HG02973 (cell line): ENCODE measurements at regions not wholly inside any gene's neighbourhood (a gene's known extent, or its start where the extent isn't known, plus 50 kb on each side); places are given as distances from the start of the nearest gene placed in this dataset.
"Not testable (repeated sequence)": the region's sequence is repeated elsewhere in the genome, so short reads cannot be mapped to it uniquely, and the experiment has no call there.

ENCODE experiments used
- ATAC-seq: cut with Tn5 transposase; IDR thresholded peaks from one replicate; pipeline ENCODE4 v1.9.1; 2021; ENCODE audit warnings: moderate library complexity; ENCODE audit not compliant: unreplicated experiment

DNA sequence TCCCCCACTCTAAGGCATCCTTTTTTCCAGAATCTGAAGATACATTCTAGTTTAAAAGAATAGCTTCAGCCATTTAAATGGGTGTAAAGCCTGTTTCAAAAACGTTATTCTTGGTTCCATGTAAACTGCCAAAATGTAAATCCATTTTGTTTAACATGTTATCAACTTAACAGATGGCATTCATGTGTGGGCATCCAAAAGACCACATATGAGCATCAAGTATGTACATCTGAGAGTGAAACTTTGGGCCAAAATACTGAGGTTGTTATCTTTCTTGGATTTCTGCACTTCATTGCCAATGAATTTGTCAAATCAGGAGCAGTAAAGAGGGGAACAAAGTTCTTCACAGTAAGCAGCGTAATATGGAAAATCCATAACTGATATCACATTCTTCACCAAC lies 395.4 kb downstream of the ZNF804A start:
- no peak for ATAC-seq

DNA sequence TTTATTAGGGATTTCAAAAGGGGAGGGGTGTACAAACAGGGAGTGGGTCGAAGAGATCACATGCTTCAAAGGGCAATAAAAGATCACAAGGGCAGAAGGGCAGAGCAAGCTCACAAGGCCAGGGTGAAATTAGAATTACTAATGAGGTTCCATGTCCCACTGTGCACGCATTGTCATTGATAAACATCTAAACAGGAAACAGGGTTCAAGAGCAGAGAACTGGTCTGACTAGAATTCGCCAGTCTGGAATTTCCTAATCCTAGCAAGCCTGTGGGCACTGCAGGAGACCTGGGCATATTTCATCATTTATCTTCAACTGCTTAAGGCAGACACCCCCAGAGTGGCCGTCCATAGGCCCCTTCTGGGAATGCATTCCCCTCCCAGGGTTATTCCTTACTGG lies 408.2 kb downstream of the ZNF804A start:
- no peak for ATAC-seq

DNA sequence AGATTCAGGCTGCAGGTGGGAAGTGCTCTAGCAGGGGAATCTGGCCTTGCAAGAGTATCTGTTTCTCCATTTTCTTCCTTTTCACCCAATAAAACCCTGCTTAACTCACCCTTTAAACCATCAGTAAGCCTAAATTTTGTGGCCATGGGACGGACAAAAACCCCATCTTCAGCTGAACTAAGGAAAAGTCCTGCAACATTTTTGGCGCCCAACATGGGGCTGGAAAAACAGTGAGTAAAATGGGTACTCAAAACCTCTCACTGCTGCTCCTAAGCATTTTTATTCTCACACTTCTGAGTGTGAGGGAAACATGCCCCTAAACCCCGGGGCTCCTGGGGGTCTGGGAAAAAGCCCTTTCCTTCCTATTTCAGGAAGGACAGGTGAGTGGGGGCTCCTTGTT lies 414.3 kb downstream of the ZNF804A start:
- ATAC-seq, result no peak

DNA sequence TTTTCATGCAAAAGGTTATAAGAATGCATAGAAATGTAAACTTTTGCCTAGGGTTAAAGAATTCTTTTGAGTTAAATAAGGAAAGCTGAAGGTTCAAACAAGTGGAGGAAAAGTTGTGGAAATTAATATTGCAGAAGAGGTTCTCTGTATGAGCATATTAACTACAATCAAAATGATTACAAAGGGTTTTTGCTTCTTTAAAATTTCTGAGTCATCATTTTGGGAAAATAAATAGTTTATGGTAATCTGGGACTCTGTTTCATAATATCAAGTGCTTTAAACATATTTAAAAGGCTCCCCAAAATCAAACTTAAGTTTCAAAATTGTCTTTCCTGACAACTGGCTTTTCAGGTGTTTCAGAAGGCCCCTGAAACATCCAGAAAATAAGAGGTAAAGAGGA lies 415.7 kb downstream of the ZNF804A start:
- no peak for ATAC-seq

DNA sequence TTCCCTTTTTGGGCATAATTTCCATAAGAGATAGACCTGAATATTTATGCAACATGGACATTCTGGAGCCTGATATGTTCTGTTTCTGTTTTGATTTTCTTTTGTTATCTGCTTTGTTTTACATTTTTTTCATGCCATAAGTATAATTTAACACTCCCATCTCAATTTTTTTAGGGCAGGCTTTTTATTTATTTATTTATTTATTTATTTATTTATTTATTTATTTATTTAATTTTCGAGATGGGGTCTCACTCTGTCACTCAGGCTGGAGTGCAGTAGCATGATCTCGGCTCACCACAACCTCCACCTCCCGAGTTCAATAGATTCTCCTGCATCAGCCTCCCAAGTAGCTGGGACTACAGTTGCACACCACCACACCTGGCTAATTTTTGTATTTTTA lies 427.6 kb downstream of the ZNF804A start:
- not testable (repeated sequence) for ATAC-seq

DNA sequence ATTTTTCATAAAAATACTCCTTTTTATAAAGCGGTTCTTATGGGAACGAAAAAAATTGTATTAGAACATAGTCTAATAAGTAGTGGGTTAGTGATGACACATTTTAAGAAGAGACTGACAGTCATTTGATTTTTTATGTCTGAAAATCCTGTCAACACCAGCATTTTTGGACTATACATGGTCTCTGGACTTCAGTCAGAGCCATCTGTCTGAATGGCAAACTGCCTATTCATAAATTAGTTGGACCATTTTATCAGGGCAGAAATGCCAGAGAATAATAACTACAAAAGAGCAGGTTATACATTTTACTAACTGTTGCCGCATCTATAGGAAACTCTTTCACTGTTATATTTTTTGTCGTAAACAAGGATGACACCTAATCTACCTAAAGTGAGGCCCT lies 437.6 kb downstream of the ZNF804A start:
- no peak for ATAC-seq

DNA sequence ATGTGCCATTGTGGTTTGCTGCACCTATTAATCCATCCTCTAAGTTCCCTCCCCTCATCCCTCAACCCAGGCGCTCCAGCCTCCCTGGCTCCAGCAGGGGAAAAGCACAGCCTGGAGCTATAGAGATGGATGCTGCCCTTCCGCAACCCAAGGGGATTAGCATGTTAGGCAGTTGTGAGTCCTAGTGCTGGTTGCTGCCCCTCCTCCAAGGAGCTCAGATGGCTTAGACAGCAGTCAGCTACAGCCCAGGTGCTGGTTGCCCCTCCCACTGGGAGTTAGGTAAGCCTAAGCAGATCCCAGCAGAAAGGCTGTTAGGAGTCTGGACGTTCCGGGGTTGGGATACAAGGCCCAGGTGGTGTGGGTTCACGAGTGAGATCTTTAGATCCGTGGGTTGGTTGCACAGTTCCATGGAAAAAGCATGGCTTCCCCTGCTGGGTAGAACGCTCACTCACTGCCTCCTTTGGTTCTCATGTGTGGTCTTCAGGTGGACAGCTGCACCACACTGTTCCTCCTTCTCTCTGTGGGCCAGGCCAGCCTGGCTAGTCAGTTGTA lies 446.1 kb downstream of the ZNF804A start:
- no peak for ATAC-seq

DNA sequence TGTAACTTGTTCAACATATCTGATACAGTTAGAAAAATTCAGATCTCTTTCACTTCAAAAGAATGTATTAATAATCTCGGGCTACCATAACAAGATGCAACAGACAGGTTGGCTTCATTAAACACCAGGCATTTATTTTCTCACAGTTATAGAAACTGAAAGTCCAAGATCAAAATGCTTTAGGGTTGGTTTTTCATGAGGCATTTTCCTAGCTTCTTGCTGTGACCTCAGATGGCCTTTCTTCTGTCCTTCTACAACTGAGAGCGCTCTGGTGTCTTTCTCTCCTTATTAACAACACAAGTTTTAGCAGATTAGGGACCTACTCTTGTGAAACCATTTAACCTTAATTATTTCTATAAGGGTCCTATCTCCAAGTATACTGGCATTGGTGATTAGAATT lies 452.5 kb downstream of the ZNF804A start:
- no peak for ATAC-seq

DNA sequence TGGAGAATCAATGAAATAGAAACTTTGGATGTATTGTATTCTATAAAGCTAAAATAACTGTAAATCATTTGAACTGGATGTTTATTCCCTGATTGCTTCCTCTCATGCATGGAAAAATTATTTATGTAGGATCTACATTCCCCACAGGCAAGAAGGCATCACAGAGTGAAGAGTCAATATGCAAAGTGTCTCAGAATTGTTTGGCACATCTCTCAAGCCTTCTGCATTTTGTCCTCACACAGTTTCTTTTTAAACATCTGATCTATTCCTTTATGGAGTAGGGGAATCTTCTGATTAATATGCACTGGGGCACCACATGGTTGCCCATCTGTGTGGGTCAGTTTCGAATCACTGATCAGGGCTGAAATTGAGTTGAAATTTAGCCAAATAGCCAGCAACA lies 465.4 kb downstream of the ZNF804A start:
- no peak for ATAC-seq

DNA sequence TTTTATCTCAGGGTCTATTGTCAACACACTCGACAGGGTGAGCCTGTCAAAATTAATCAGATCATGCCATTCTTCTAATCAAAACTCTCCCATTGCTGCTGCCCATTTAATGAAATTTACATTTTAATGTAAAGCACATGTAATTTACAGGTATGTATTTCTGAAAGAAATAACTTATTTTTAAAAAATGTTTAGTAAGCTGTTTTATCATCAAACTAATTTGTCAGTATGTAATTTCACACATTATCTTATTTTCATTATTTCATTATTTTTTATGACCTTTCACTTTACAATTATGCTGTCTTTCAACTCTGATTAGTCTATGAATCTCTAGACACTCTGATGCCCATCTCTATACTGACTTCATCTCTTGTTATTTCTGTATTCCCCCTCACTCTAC lies 467.8 kb downstream of the ZNF804A start:
- no peak for ATAC-seq

DNA sequence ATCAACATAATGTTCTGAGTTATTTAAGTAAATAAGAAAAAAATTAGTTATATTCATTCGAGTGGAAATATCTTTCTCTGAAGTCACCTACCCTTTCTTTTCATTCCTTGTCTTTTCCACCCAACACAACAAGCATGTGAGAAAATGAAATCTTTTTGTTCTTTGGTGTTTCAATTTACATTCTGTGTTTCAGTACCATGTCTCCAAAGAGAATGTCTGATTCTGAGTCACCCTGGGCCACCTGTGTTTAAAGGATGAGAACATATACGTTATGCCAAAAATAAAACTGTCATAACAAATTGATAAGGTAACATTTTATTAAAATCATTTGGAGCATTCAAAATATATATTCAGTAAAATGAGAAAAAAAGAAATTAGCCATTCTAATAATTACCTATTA lies 470.8 kb downstream of the ZNF804A start:
- ATAC-seq, result no peak

DNA sequence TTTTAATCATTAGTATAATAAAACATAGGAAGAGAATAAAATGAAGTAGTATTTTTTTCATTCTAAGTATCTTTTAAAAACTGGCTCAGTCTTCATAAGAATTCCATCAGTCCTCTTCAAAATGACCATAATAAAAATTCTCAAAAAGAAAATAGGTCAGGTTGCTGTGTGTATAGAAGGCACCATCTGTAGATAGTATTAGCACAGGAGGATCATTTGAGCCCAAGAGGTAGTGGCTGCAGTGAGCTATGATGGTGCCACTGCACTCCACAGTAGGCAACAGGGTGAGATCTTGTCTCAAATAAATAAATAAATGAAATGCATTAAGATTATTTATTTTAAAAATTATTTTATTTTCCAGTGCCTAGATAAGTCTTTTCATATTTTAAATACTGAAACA lies 475.8 kb downstream of the ZNF804A start:
- no peak for ATAC-seq

DNA sequence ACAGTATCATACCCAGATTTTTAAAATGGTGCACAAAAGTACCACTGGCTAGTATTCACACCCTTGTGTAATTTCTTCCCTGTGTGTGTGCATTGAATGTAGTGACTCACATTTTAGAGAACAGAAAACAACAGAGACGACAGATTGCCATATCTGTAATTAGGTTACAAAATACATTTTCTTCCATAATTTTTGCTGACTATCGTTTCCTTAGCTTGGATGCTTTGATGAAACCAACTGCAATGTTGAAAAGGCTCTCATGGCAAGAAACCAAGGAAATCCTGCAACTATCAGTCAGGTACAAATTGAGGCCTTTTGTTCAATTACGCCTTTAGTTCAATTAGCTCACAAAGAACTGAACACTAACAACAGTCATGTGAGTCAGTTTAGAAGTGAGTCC lies 484.4 kb downstream of the ZNF804A start:
- ATAC-seq, result no peak

DNA sequence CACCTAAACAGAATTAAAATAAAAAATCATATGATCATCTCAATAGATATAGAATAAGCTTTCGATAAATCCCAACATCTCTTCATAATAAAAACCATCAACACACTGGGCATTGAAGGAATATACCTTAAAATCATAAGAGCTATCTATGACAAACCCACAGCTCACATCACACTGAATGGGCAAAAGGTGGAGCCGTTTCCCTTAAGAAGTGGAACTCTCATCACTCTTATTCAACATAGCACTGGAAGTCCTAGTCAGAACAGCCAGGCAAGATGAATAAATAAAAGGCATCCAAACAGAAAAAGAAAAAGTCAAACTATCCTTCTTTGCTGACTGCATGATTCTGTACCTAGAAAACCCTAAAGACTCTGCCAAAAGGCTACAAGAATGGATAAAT lies 510.3 kb downstream of the ZNF804A start:
- ATAC-seq, result no peak

DNA sequence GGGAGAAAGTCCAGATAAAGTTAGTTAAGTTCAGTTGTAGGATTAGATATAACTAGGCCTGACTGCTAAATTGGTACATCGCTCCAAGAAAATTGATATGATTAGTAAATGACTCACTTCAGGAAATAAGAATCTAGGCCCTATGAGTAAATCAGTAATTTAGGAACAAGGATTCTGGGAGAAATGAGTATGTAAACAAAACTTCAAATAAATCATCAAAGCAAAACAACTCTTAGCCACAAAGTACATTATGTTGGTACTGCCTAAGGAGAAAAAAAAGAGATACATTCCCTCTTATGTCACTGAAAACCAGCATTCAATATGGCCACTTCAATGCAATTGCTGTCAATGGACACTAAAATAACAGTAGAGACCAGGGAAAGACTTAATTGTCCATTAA lies 529.1 kb downstream of the ZNF804A start:
- no peak for ATAC-seq

DNA sequence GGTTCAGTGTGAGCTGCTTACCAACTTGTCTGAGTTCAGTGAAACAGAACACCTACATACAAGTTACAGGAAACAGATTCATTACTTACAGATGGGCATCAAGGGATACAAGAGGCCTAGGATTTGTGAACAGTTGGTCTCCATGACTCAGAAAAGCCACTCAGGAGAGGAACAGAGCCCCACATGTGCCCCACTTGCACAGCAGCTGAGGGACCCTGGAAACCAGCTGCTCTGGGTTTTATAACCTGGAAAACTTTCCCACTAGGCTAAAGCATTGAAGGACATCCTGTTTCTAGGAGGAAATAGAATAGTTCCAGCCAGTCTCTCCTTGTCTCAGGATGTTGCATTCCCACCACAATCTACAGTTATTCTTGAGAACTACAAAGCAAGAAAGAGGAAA lies 530.0 kb downstream of the ZNF804A start:
- no peak for ATAC-seq

DNA sequence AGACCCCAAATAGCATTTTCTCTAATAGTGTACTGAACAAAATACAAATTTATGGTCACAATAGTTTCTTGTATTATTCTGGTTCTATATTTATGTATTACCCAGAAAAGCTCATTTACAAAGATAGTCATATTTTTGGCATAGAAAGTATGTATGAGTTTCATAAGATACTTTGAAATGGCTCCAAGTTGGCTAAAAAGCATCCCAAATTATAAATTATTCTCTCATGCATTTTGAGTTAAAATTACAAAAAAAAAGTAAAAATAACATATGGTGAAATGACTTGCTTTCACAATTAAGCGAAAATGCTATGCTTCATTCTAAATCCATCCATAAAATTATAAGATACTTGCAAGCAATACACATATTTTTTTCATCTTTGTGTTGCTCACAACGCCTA lies 530.7 kb downstream of the ZNF804A start:
- no peak for ATAC-seq

DNA sequence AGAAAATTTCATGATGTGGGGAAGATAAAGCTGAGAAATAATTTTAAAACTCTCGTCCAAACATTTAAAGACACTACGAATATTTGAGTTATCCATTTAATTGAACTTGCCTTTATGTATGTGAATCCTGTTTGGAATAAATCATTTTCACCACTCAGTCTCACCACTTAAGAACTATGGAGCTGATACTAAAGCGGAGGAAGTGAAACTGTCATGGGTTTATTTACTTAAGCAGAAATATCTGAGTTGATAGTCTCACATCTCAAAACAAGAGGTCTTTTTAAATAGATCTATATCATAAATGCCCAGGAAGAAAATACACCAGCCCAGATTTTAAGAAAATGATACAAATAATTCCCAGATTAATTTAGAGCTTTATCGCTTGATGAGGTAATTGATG lies 532.4 kb downstream of the ZNF804A start:
- ATAC-seq, result no peak

DNA sequence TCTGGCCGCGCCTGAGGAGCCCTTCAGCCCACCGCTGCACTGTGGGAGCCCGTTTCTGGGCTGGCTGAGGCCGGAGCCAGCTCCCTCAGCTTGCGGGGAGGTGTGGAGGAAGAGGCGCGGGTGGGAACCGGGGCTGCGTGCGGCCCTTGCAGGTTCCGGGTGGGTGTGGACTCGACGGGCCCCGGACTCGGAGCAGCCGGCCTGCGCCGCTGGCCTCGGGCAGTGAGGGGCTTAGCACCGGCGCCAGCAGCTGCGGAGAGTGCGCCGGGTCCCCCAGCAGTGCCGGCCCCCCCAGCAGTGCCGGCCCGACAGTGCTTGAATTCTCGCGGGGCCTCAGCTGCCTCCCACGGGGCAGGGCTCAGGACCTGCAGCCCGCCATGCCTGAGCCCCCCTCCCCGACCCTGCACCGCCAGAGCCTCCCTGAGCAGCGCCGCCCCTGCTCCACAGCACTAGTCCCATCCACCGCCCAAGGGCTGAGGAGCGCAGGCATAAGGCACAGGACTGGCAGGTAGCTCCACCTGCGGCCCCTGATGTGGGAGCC lies 534.2 kb downstream of the ZNF804A start:
- no peak for ATAC-seq

DNA sequence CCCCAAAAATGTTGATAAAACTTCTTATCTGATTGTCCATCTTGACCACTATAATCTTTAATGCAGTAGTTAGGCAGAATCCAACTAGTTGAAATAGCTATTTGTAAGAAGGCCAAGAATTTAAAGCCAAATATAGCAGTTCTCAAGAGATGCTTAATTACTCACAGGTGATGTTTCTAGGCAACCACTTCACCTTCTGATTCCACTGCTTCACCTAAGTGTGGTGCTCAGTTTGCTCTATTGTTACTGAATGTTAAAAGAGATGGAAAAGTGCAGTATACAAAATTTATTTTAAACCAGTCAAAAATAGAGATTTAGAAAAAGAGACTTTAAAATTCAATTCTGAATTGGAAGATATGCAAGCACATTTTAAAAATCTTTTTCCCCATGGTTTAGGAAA lies 539.4 kb downstream of the ZNF804A start:
- no peak for ATAC-seq

DNA sequence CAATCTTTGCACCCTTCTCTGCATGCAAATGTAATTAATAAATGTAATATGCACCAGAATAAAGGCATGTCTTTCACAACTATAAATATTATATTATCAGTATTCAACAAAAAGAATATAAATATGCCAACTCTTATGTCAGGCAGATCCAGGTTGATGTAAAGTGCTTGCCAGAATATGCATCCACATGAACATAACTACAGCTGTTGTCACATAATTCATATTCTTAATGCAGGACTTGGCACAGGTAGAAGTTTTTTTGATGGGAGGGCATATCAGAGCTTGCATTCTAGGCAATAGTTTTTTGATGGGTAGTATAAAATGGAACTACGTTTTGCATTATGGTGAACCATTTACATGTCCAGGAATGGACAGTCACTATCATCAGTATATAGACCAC lies 544.3 kb downstream of the ZNF804A start:
- no peak for ATAC-seq

DNA sequence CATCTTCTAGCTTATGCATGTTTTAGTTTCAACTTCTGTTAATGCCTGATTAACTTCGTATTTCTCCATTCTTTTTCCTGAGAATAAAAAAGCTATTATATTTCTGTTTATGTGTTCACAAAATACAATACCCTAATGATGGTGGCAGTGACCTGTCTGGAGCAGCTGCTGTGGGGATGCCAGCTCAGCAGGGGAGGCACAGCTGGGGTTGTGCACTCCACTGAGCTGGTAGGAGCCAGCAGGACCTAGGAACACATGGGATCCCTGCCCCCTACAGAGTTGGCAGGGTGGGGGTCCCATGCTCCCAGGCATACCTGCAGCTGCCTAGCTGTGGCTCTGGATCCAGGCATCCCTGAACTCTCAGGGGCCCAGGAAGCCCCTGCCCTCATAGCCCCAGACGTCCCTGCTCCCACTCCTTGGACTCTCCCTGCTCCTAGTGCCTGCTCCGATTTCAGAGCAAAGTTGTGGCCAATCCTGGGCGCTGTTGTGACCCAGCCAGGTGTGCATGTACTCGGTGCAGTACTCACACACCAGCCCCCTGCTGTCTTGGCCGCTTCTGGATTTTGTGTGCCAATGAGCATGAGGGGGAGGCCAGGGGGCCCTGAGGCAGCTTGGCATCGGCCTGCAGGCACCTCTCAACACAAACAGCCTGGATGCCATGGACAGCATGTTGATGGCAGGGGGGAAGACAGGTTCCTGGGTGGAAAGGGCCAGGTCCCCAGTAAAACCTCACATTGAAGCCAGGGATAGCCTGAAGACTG lies 546.0 kb downstream of the ZNF804A start:
- no peak for ATAC-seq
